H9 (cell line): ENCODE measurements at regions not wholly inside any gene's neighbourhood (a gene's known extent, or its start where the extent isn't known, plus 50 kb on each side); places are given as distances from the start of the nearest gene placed in this dataset.

ENCODE experiments used
- DNase-seq: peaks from one replicate; pipeline ENCODE4 v3.0.0-alpha.2; 2017
- H2AFZ ChIP-seq: one replicate; pipeline ENCODE4 v1.6.1; 2013; ENCODE audit warnings: mild to moderate bottlenecking, low read length, control low read depth, moderate library complexity
- H2AK5ac ChIP-seq: 2 replicates; pipeline ENCODE4 v1.6.1; 2013; ENCODE audit warnings: low read length, control low read depth, mixed read lengths; ENCODE audit not compliant: insufficient read length
- H2BK120ac ChIP-seq: one replicate; pipeline ENCODE4 v1.6.1; 2013; ENCODE audit warnings: low read depth, mild to moderate bottlenecking, low read length, control low read depth, inconsistent platforms; ENCODE audit not compliant: poor library complexity, severe bottlenecking
- H2BK12ac ChIP-seq: 2 replicates; pipeline ENCODE4 v1.6.1; 2013; ENCODE audit warnings: low read length, control low read depth, mixed read lengths, low read depth; ENCODE audit not compliant: insufficient read length
- H2BK15ac ChIP-seq: 2 replicates; pipeline ENCODE4 v1.6.1; 2013; ENCODE audit warnings: low read depth, low read length, control low read depth
- H2BK20ac ChIP-seq: one replicate; pipeline ENCODE4 v1.6.1; 2013; ENCODE audit warnings: low read depth, mild to moderate bottlenecking, low read length, control low read depth, inconsistent platforms; ENCODE audit not compliant: poor library complexity, severe bottlenecking
- H2BK5ac ChIP-seq: 2 replicates; pipeline ENCODE4 v1.6.1; 2013; ENCODE audit warnings: low read length, control low read depth, mixed read lengths; ENCODE audit not compliant: insufficient read length
- H3K14ac ChIP-seq: 2 replicates; pipeline ENCODE4 v1.6.1; 2013; ENCODE audit warnings: low read length, control low read depth; ENCODE audit not compliant: insufficient read depth
- H3K18ac ChIP-seq: 2 replicates; pipeline ENCODE4 v1.6.1; 2013; ENCODE audit warnings: low read depth, mild to moderate bottlenecking, mixed read lengths, low read length, control low read depth; ENCODE audit not compliant: insufficient read length
- H3K23ac ChIP-seq: 2 replicates; pipeline ENCODE4 v1.6.1; 2013; ENCODE audit warnings: low read length, control low read depth, mixed read lengths, low read depth; ENCODE audit not compliant: insufficient read length
- H3K23me2 ChIP-seq: 2 replicates; pipeline ENCODE4 v1.6.1; 2013; ENCODE audit warnings: low read depth, mild to moderate bottlenecking, mixed read lengths, low read length, control low read depth; ENCODE audit not compliant: insufficient read length, poor library complexity, severe bottlenecking
- H3K27ac ChIP-seq: 2 replicates; pipeline ENCODE4 v1.5.1; 2013; ENCODE audit warnings: low read length, control low read depth, mixed read lengths, low read depth; ENCODE audit not compliant: insufficient read length
- H3K27me3 ChIP-seq: 2 replicates; pipeline ENCODE4 v1.6.1; 2013; ENCODE audit warnings: low read length, control low read depth, inconsistent platforms; ENCODE audit not compliant: insufficient read depth
- H3K4ac ChIP-seq: 2 replicates; pipeline ENCODE4 v1.6.1; 2013; ENCODE audit warnings: low read depth, mild to moderate bottlenecking, control low read depth, inconsistent platforms, low read length, moderate library complexity
- H3K4me1 ChIP-seq: 2 replicates; pipeline ENCODE4 v1.6.1; 2013; ENCODE audit warnings: low read length, control low read depth, inconsistent platforms; ENCODE audit not compliant: insufficient read depth
- H3K4me2 ChIP-seq: 2 replicates; pipeline ENCODE4 v1.6.1; 2013; ENCODE audit warnings: low read length, control low read depth, mixed read lengths; ENCODE audit not compliant: insufficient read length, insufficient read depth
- H3K56ac ChIP-seq: 2 replicates; pipeline ENCODE4 v1.6.1; 2013; ENCODE audit warnings: low read depth, mild to moderate bottlenecking, mixed read lengths, low read length, control low read depth; ENCODE audit not compliant: insufficient read length
- H3K79me1 ChIP-seq: 2 replicates; pipeline ENCODE4 v1.6.1; 2013; ENCODE audit warnings: low read depth, mild to moderate bottlenecking, moderate library complexity, low read length, control low read depth, inconsistent platforms; ENCODE audit not compliant: insufficient read depth, poor library complexity, severe bottlenecking
- H3K79me2 ChIP-seq: 2 replicates; pipeline ENCODE4 v1.6.1; 2013; ENCODE audit warnings: low read length, control low read depth, inconsistent platforms; ENCODE audit not compliant: insufficient read depth
- H3K9ac ChIP-seq: 2 replicates; pipeline ENCODE4 v1.6.1; 2013; ENCODE audit warnings: low read length, control low read depth, mixed read lengths; ENCODE audit not compliant: insufficient read length; ENCODE audit errors: extremely low read depth
- H3K9me3 ChIP-seq: one replicate; pipeline ENCODE4 v1.6.1; 2013; ENCODE audit warnings: low read depth, low read length, inconsistent platforms; ENCODE audit not compliant: control insufficient read depth
- H3T11ph ChIP-seq: one replicate; pipeline ENCODE4 v1.6.1; 2013; ENCODE audit warnings: mild to moderate bottlenecking, low read length, control low read depth, inconsistent platforms
- H4K20me1 ChIP-seq: one replicate; pipeline ENCODE4 v1.6.1; 2013; ENCODE audit not compliant: control insufficient read depth, insufficient read length, insufficient read depth
- H4K5ac ChIP-seq: 2 replicates; pipeline ENCODE4 v1.6.1; 2013; ENCODE audit warnings: low read depth, mild to moderate bottlenecking, mixed read lengths, low read length, control low read depth; ENCODE audit not compliant: insufficient read length
- H4K8ac ChIP-seq: replicated peaks from 2 replicates; pipeline ENCODE4 v1.6.1; 2013; ENCODE audit warnings: low read length, control low read depth, mixed read lengths, low read depth; ENCODE audit not compliant: insufficient read length
- H4K91ac ChIP-seq: 2 replicates; pipeline ENCODE4 v1.6.1; 2013; ENCODE audit warnings: low read depth, mild to moderate bottlenecking, moderate library complexity, mixed read lengths, low read length, control low read depth; ENCODE audit not compliant: insufficient read length
- H3K27ac Mint-ChIP-seq, 3 experiments: 2 replicates in 2 of 3; 3 replicates in 1 of 3; pipeline ENCODE4 v1.8.0; 2020 to 2021; ENCODE audit warnings: mixed read lengths in 3 of 3, mild to moderate bottlenecking in 1 of 3, moderate library complexity in 1 of 3
- H3K27me3 Mint-ChIP-seq: 2 replicates; pipeline ENCODE4 v1.8.0; 2021; ENCODE audit warnings: low read depth, mild to moderate bottlenecking, moderate library complexity, mixed read lengths
- H3K36me3 Mint-ChIP-seq, 3 experiments: 2 replicates in 2 of 3; 3 replicates in 1 of 3; pipeline ENCODE4 v1.8.0; 2020 to 2021; ENCODE audit warnings: low read depth in 3 of 3, mixed read lengths in 3 of 3; ENCODE audit not compliant: insufficient read depth in 1 of 3
- H3K4me1 Mint-ChIP-seq, 2 experiments: 2 replicates each; pipeline ENCODE4 v1.8.0; 2020; ENCODE audit warnings: mixed read lengths in 2 of 2
- H3K4me3 Mint-ChIP-seq, 2 experiments: 2 replicates in 1 of 2; 3 replicates in 1 of 2; pipeline ENCODE4 v1.8.0; 2020 to 2021; ENCODE audit warnings: mild to moderate bottlenecking in 2 of 2, mixed read lengths in 2 of 2, moderate library complexity in 1 of 2
- H3K9me3 Mint-ChIP-seq, 2 experiments: 2 replicates in 1 of 2; 3 replicates in 1 of 2; pipeline ENCODE4 v1.8.0; 2020; ENCODE audit warnings: mild to moderate bottlenecking in 2 of 2, mixed read lengths in 2 of 2, moderate library complexity in 1 of 2
- WGBS: extraction: QIAGEN DNeasy Blood & Tissue Kit; methylation state at CpG from one replicate; pipeline ENCODE4 v1.1.7; 2013; ENCODE audit warnings: missing lambda C conversion rate, low lambda C conversion rate, mixed read lengths; ENCODE audit not compliant: insufficient read length; ENCODE audit errors: extremely low coverage; 5-methylcytosine and 5-hydroxymethylcytosine counted together
- TF ChIP-seq, protein P1 (sequence below): fragments of 200-600 bp; sonication (generic); conservative IDR thresholded peaks from 3 replicates; pipeline ENCODE4 v1.8.0; 2021; ENCODE audit warnings: antibody characterized with exemption, mild to moderate bottlenecking

DNA sequence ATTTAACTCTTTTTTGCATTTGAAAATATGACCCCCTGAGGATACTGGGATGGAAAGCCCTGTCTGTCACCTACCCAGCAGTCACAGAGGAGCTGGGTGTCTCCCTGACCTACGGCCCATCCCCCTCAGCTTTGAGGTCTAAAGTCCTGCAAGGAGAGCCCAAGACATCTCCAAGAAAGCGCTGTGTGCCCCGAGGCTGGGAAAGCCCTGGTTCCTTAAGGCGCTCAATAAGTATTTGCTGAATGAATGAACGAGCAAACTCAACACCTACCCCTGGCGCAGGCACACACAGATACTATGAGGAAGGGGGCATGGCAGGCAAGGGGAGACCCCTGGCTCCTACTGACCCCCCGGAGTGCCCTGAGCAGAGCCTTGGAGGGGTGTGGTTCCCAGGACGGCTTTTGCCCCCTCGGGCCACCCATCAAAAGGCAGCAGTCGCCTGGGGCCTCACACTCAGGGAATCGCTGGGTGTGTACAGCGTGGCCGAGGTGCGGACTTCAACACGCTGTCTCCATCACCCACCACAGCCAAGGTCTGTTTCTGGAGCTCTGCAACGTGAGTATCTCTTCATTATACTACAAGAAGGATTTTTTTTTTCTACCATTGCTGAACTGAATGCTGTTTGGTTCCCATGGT lies 211.6 kb downstream of the ERCC6L2 start:
- Histone ChIP-seq H2AFZ (no peak overlapping the region), H3K23me2 (no peaks in the 10 kb centered on the region), H3K79me2 (no peaks in the 10 kb centered on the region), H2BK20ac (no peak overlapping the region), H4K91ac (no peak overlapping the region), H3K27ac (no peak overlapping the region), H3K18ac (no peak overlapping the region), H4K20me1 (no peaks in the 10 kb centered on the region), H2BK12ac (no peak overlapping the region), H3K79me1 (no peaks in the 10 kb centered on the region), H3K9ac (no peak overlapping the region), H2BK15ac (no peak overlapping the region), H3T11ph (no peak overlapping the region), H3K27me3 (no peaks in the 10 kb centered on the region), H4K8ac (no peak overlapping the region), H3K14ac (no peak overlapping the region), H3K9me3 (no peaks in the 10 kb centered on the region), H3K23ac (no peak overlapping the region), H2AK5ac (no peak overlapping the region), H2BK120ac (no peak overlapping the region), H3K4me1 (peaks cover 9% of the 10 kb centered on the region; the same call in 1 of the 2 replicates), H4K5ac (no peak overlapping the region), H3K4ac (no peak overlapping the region), H2BK5ac (no peak overlapping the region), H3K56ac (no peak overlapping the region), H3K4me2 (no peak overlapping the region)
- peaks cover 12 to 20% of the 10 kb centered on the region in 2 experiments for H3K4me1 Mint-ChIP-seq
- DNase-seq = no peak
- no peak overlapping the region for H3K27ac Mint-ChIP-seq
- peaks cover 2% of the 10 kb centered on the region; the same call in 1 of the 2 replicates for H3K27me3 Mint-ChIP-seq
- H3K36me3 Mint-ChIP-seq = no peaks in the 10 kb centered on the region; a peak in 1 of 7 replicates
- TF ChIP-seq, protein P1, sequence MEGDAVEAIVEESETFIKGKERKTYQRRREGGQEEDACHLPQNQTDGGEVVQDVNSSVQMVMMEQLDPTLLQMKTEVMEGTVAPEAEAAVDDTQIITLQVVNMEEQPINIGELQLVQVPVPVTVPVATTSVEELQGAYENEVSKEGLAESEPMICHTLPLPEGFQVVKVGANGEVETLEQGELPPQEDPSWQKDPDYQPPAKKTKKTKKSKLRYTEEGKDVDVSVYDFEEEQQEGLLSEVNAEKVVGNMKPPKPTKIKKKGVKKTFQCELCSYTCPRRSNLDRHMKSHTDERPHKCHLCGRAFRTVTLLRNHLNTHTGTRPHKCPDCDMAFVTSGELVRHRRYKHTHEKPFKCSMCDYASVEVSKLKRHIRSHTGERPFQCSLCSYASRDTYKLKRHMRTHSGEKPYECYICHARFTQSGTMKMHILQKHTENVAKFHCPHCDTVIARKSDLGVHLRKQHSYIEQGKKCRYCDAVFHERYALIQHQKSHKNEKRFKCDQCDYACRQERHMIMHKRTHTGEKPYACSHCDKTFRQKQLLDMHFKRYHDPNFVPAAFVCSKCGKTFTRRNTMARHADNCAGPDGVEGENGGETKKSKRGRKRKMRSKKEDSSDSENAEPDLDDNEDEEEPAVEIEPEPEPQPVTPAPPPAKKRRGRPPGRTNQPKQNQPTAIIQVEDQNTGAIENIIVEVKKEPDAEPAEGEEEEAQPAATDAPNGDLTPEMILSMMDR = no peak
- peaks cover 0 to 2% of the 10 kb centered on the region in 2 experiments; a peak in 1 of 5 replicates for H3K9me3 Mint-ChIP-seq
- no peak overlapping the region for H3K4me3 Mint-ChIP-seq
- no CpG with 5 or more reads among the region's 16 CpGs for WGBS
